ENCODE measurements at regions not wholly inside any gene's neighbourhood (a gene's known extent, or its start where the extent isn't known, plus 50 kb on each side); places are given as distances from the start of the nearest gene placed in this dataset.

- no peak for DNase-seq
- no peaks in the 10 kb centered on the region for H3K9me3 ChIP-seq
- TF ChIP-seq POLR2A (IDR thresholded peaks at IDR 0.05) (no peak), CTCF (IDR thresholded peaks at IDR 0.05) (no peak)
- no peaks in the 10 kb centered on the region for H3K36me3 ChIP-seq
- no peak overlapping the region for H3K27ac ChIP-seq
- no peak overlapping the region for H3K4me3 ChIP-seq
- H3K4me1 ChIP-seq, result no peaks in the 10 kb centered on the region
- H3K27me3 ChIP-seq, result no peaks in the 10 kb centered on the region
Observed at GRCh38 chr5:120258123-120258522, 206.0 kb upstream of the PRR16 start.

GRCh38 chr5:120260651-120261050 lies 203.4 kb upstream of the PRR16 start:
- no peaks in the 10 kb centered on the region for H3K9me3 ChIP-seq
- no peaks in the 10 kb centered on the region for H3K36me3 ChIP-seq
- H3K4me1 ChIP-seq, result no peaks in the 10 kb centered on the region
- no peaks in the 10 kb centered on the region for H3K27me3 ChIP-seq
- no peak for DNase-seq
- no peak overlapping the region for H3K27ac ChIP-seq
- TF ChIP-seq CTCF (IDR thresholded peaks at IDR 0.05), result no peak
- TF ChIP-seq POLR2A (IDR thresholded peaks at IDR 0.05), result no peak
- H3K4me3 ChIP-seq, result no peak overlapping the region

- TF ChIP-seq CTCF (IDR thresholded peaks at IDR 0.05), result no peak
- no peak for TF ChIP-seq POLR2A (IDR thresholded peaks at IDR 0.05)
- DNase-seq, result no peak
- Histone ChIP-seq H3K9me3 (no peaks in the 10 kb centered on the region), H3K27me3 (no peaks in the 10 kb centered on the region), H3K27ac (no peak overlapping the region), H3K4me1 (no peaks in the 10 kb centered on the region), H3K4me3 (no peak overlapping the region), H3K36me3 (no peaks in the 10 kb centered on the region)
Observed at GRCh38 chr5:120270498-120270897, 193.6 kb upstream of the PRR16 start.

- Histone ChIP-seq H3K4me1 (no peaks in the 10 kb centered on the region), H3K27ac (no peak overlapping the region), H3K27me3 (no peaks in the 10 kb centered on the region), H3K9me3 (no peaks in the 10 kb centered on the region), H3K4me3 (no peak overlapping the region), H3K36me3 (no peaks in the 10 kb centered on the region)
- DNase-seq, result no peak
- TF ChIP-seq POLR2A (IDR thresholded peaks at IDR 0.05), result no peak
- no peak for TF ChIP-seq CTCF (IDR thresholded peaks at IDR 0.05)
Observed at GRCh38 chr5:120293796-120294195, 170.3 kb upstream of the PRR16 start.

- H3K9me3 ChIP-seq, result no peaks in the 10 kb centered on the region
- no peak for DNase-seq
- no peaks in the 10 kb centered on the region for H3K4me1 ChIP-seq
- no peaks in the 10 kb centered on the region for H3K27me3 ChIP-seq
- H3K4me3 ChIP-seq, result no peak overlapping the region
- H3K27ac ChIP-seq, result no peak overlapping the region
- no peaks in the 10 kb centered on the region for H3K36me3 ChIP-seq
- TF ChIP-seq CTCF (IDR thresholded peaks at IDR 0.05) (no peak), POLR2A (IDR thresholded peaks at IDR 0.05) (no peak)
Observed at GRCh38 chr5:120297616-120298015, 166.5 kb upstream of the PRR16 start.

- Histone ChIP-seq H3K27ac (no peak overlapping the region), H3K27me3 (no peaks in the 10 kb centered on the region), H3K4me3 (no peak overlapping the region), H3K36me3 (no peaks in the 10 kb centered on the region), H3K4me1 (no peaks in the 10 kb centered on the region), H3K9me3 (no peaks in the 10 kb centered on the region)
- no peak for DNase-seq
- TF ChIP-seq CTCF (IDR thresholded peaks at IDR 0.05) (no peak), POLR2A (IDR thresholded peaks at IDR 0.05) (no peak)
Observed at GRCh38 chr5:120298981-120299380, 165.1 kb upstream of the PRR16 start.
